GM20000 (cell line): ENCODE measurements at regions not wholly inside any gene's neighbourhood (a gene's known extent, or its start where the extent isn't known, plus 50 kb on each side); places are given as distances from the start of the nearest gene placed in this dataset.

Source experiments
- DNase-seq: peaks from one replicate; pipeline ENCODE4 v3.0.0; 2012; ENCODE audit warnings: low spot score
- CTCF ChIP-seq: IDR thresholded peaks from 2 replicates; pipeline ENCODE4 v1.5.1; 2012; ENCODE audit warnings: mild to moderate bottlenecking, control low read depth; ENCODE audit errors: extremely low read depth, missing control alignments

GRCh38 chr1:214188835-214189234 lies 92.1 kb upstream of the SMYD2 start:
- no peak for TF ChIP-seq CTCF
- no peak for DNase-seq

GRCh38 chr1:214192825-214193643 lies 87.9 kb upstream of the SMYD2 start:
- no peak for DNase-seq
- TF ChIP-seq CTCF = no peak

- DNase-seq = no peak
Observed at GRCh38 chr1:214193691-214194090, 87.3 kb upstream of the SMYD2 start.

GRCh38 chr1:214198571-214198970 lies 82.4 kb upstream of the SMYD2 start:
- no peak for TF ChIP-seq CTCF
- no peak for DNase-seq

More at GRCh38 chr1:214193691-214194090, 87.3 kb upstream of the SMYD2 start:
- no peak for TF ChIP-seq CTCF

GRCh38 chr1:214199585-214199984 lies 81.4 kb upstream of the SMYD2 start:
- no peak for DNase-seq
- TF ChIP-seq CTCF = no peak

- DNase-seq = no peak
- no peak for TF ChIP-seq CTCF
Observed at GRCh38 chr1:214202992-214203391, 78.0 kb upstream of the SMYD2 start.

- TF ChIP-seq CTCF = no peak
Observed at GRCh38 chr1:214205053-214205452, 75.9 kb upstream of the SMYD2 start.

More at GRCh38 chr1:214205053-214205452, 75.9 kb upstream of the SMYD2 start:
- DNase-seq = no peak
